ENCODE measurements at regions not wholly inside any gene's neighbourhood (a gene's known extent, or its start where the extent isn't known, plus 50 kb on each side); places are given as distances from the start of the nearest gene placed in this dataset.

DNA sequence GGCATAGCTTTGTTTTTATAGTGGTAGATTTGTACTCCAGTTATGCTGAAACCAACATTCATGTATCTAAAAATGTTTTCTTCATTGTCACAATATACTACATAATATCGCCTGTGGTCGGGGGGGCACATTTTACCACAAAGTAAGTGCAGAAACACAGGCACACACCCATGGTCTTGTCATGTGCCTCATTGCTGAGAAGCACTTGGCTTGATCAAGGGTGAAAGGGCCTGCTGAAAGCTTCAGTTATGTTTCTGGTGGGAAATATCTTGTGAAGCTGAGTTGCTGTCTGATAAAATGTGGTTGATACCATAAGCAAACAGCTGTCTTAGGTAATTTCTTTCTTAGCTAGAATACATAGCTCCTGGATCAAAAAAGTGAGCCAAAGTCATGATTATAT lies 393.1 kb downstream of the MAN2A1 start:
- no peak for DNase-seq

GRCh38 chr5:110085826-110086225 lies 396.1 kb downstream of the MAN2A1 start:
- no peak for DNase-seq

DNA sequence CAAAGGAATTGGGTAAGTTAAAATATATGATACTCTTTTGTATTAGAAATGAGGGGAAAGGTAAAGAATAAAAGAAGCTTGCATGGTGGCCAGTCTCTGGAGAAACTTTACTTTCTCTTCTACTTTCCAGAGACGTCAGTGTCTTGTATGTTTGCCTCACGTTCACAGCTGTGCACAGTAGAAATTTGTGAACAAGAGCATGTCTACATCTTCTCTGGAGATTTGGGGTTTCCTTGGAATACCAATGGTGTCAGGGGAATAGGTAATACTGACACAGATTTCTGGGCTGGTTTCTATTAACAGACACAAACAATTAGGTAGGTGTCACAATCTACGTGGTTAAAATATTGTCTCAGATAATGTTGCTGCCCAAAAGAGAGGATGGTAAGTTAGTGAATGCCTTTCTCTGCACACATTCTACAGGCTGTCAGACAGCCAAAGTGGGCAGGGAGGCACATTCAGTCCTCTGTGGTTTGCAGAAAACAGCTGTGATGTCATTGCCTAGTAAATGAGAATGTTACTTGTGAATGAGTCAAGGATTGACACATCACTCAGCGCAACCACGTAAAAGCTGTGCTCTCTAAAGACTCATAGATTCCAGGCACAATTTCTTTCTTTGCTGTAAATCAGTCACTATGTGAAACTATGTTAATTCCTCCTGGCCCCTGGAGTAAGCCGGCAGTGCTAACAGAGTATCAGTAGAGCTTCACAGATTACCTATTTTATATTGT lies 397.1 kb downstream of the MAN2A1 start:
- DNase-seq: peak; percentile 35

GRCh38 chr5:110087829-110088228 lies 398.1 kb downstream of the MAN2A1 start:
- DNase-seq: no peak

- no peak for DNase-seq
Observed at GRCh38 chr5:110088676-110089436, 399.1 kb downstream of the MAN2A1 start.

DNA sequence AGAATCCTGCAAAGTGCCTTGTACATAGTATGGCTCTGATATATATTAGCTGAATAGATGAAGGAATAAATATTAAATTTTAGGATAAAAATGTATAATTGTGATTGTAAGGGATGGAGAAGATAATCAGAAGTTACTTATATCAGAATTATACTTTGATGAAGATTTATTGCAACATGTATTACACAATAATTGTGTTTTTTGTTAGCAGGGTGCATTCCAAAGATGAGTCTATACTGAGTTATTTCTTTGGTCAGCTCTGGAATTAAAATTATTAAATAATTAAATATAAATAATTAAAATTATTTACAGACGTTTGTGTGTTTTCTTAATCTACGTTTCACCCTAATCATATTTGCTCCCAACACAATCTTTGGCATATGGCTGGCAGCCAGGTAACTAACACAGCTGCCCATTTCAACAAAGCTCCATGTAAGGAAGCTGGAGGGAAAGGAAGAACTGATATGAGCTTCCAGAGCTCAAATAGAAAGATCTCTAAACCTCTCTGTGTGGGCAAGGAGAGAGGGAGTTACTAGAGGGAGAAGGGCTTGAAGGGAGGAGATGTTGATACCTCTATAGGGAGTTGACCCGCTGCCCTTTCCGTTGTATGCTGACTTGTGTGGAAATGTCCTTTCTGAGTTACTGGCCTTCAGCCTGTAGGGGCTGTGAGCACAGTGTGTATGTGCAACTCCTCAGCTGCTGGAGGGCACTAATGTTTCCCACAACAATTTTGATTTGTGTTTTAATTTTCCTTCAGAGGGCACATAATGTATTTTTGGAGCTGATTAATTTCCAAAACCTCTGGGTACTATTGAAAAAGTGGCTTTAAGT lies 403.4 kb downstream of the MAN2A1 start:
- no peak for DNase-seq

DNA sequence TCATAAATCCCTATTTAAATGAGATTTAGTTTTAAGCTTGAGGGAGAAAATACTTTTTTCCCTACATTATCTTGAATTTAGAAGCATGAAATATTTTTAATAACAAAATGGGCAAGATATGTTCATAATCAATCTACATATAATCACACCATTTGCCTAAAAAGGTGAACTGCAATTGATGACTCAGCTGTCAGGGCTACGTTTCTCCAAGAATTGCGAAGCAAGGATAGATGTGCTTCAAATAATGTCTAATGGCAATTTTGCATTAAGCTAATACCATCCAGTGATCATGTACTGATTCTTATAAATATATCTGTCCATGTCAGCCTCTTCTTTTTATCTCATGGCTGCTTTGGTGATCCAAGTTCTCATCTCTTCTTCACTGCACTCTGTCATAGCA lies 404.4 kb downstream of the MAN2A1 start:
- no peak for DNase-seq

GRCh38 chr5:110094548-110094947 lies 404.8 kb downstream of the MAN2A1 start:
- DNase-seq: no peak

GRCh38 chr5:110096419-110096818 lies 406.7 kb downstream of the MAN2A1 start:
- DNase-seq: no peak

DNA sequence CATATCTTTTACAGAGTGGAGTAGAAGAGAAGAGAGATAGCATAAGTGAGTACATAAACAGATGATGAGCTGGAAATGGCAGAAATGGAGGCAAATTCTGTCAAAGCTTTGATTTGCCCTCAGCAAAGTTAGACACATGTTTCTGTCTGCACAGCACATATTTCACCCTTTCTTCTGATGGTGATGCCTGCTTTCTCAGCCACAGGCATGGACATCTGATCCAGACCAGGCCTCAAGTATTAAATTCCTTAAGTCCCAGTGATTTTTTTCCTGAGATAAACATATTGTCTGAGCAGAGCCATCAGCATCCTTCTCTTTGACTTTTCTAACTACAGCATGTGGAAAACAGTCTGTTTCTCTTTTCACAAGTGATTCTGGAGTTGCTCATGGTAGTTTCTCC lies 409.8 kb downstream of the MAN2A1 start:
- DNase-seq: no peak

DNA sequence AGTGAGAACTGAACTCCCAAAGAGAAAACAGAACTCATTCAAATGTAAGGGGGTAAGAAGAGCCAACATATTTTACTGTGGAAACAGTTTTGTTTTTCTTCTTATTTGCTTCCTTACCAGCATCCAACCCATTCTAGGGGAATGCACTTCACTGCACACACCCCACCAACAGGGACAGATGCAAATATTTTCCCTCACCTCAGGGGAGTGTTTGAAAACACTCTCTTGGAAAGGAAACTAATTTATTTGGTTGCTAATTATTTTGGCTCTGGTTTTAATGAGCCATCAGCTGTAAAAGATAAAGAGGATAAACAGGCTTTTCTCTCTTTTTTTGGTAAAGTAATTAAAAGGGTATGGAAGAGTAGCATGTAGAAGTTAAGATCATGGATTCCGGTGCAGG lies 413.4 kb downstream of the MAN2A1 start:
- no peak for DNase-seq

- DNase-seq: no peak
Observed at GRCh38 chr5:110104060-110104725, 414.5 kb downstream of the MAN2A1 start.

DNA sequence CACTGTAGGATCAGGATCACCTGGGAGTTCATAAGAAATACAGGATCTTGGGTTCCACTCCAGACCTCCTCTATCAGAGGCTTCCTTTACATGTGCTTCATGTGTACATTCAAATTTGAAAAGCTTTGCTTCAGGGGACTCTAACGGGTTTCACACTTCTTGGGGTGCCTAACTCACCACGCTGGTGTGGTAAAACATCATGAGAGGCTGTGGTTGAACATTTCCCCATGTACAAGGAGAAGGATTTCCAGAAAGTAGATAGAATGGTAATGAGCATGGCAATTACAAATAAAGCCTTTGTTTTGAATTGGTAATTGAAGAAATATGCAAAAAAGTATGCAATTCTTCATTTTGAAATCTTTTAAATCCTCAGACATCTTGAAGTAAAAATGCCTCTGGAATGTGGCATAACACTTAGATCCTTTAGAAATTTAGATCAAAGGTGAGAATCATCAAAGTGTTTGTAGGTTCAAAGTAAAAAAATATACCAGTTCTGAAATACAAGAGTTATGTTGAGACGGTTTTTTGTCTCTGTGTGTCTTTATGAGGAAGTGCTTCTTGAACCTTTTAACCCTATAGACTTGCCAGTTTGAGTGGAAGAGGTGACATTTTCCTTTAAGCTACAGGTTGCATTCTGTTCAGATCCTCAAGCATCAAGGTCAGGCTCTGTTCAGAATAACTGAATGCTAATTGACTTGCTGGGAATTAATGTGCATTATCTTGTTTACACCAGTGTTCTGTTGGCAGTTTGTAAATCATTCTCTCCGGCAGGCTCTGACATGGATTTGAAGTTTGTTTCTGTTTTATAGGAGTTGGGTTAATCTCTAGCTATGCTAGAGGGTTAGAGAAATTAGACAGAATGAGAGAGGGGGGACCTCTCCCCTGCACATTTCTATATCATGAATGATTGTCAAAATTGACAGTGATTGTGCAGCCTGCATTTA lies 415.3 kb downstream of the MAN2A1 start:
- no peak for DNase-seq

- DNase-seq: no peak
Observed at GRCh38 chr5:110105692-110106091, 416.0 kb downstream of the MAN2A1 start.

- no peak for DNase-seq
Observed at GRCh38 chr5:110106750-110107149, 417.0 kb downstream of the MAN2A1 start.

DNA sequence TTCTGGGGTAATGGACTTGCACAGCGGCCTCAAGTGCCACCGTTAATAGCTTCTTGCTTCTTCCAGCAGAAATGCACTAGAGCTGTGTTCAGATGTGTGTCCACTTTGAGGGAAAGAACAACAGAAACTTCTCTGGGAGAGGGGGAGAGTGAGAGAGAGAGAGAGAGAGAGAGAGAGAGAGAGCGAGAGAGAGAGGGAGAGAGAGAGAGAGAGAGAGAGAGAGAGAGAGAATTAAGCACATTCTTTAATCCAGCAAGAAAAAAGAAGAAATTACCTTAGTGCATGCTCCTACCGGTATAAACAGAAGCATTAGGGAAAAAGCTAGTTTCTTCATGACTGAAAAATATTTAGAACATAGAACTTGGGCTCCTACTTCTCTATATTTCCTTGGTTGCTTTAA lies 418.8 kb downstream of the MAN2A1 start:
- no peak for DNase-seq

- DNase-seq: no peak
Observed at GRCh38 chr5:110109667-110110066, 419.9 kb downstream of the MAN2A1 start.

DNA sequence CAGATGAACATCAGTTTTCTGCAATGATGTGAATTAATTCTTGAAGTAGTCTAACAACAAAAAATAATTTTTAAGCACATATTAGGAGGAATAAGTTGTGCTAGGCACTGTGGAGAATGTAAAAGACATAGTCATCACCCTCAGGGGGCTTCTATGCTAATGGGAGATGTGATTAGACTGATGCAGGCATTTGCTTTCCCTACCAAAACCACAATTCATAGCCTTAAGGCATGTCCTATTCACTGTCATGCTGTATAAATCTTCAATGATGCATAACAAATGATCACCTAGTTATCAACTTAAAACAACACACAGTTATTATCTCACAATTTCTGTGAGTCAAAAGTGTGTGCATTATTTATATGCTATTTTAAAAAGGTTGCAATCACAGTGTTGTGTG lies 422.6 kb downstream of the MAN2A1 start:
- no peak for DNase-seq

- DNase-seq: no peak
Observed at GRCh38 chr5:110115503-110115902, 425.8 kb downstream of the MAN2A1 start.

DNA sequence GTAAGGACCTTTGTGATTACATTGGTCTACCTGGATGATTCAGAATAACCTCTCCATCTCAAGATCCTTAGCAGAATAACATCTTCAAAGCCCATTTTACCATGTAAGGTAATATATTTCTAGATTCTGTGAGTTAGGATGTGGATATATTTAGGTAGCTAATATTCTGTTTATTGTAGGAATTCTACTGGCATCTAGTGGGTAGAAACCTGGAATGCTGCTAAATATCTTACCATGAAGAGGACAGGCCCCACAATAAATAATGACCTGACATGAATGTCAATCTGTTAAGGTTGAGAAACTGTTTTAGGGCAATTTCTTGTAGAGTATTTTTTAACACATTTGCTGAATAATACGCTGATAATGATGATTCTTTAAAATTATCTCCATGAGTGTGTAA lies 426.8 kb downstream of the MAN2A1 start:
- no peak for DNase-seq

GRCh38 chr5:110134963-110135935 lies 445.5 kb downstream of the MAN2A1 start:
- DNase-seq: no peak

Measured in femur (tissue), 1 donor.